Endodermal cell (in vitro differentiated cells): ENCODE measurements at regions not wholly inside any gene's neighbourhood (a gene's known extent, or its start where the extent isn't known, plus 50 kb on each side); places are given as distances from the start of the nearest gene placed in this dataset.

Experiments used
- DNase-seq: peaks from one replicate; pipeline ENCODE4 v3.0.0-alpha.2; 2017
- H3K27ac ChIP-seq: 2 replicates; pipeline ENCODE4 v1.5.1; 2013; ENCODE audit warnings: mild to moderate bottlenecking, low read depth, low read length, moderate library complexity
- H3K27me3 ChIP-seq: 2 replicates; pipeline ENCODE4 v1.6.1; 2013; ENCODE audit warnings: mild to moderate bottlenecking, low read length, moderate library complexity; ENCODE audit not compliant: insufficient read depth, control insufficient read depth, poor library complexity, severe bottlenecking
- H3K36me3 ChIP-seq: 2 replicates; pipeline ENCODE4 v1.7.0; 2013; ENCODE audit warnings: mild to moderate bottlenecking, low read length, moderate library complexity; ENCODE audit not compliant: control insufficient read depth, insufficient read depth
- H3K4me1 ChIP-seq: one replicate; pipeline ENCODE4 v1.7.0; 2013; ENCODE audit warnings: low read length; ENCODE audit not compliant: control insufficient read depth, insufficient read depth
- H3K4me3 ChIP-seq: 2 replicates; pipeline ENCODE4 v1.5.1; 2013; ENCODE audit warnings: mild to moderate bottlenecking, low read length, moderate library complexity
- H3K9ac ChIP-seq: 2 replicates; pipeline ENCODE4 v1.6.1; 2013; ENCODE audit warnings: mild to moderate bottlenecking, low read length, moderate library complexity; ENCODE audit not compliant: poor library complexity, severe bottlenecking; ENCODE audit errors: extremely low read depth
- H3K9me3 ChIP-seq: 2 replicates; pipeline ENCODE4 v1.6.1; 2013; ENCODE audit warnings: mild to moderate bottlenecking, low read length, moderate library complexity; ENCODE audit not compliant: control insufficient read depth
- H3K27ac Mint-ChIP-seq: 2 replicates; pipeline ENCODE4 v1.8.0; 2020; ENCODE audit warnings: mixed read lengths
- H3K27me3 Mint-ChIP-seq: 2 replicates; pipeline ENCODE4 v1.8.0; 2021; ENCODE audit warnings: mild to moderate bottlenecking, mixed read lengths; ENCODE audit not compliant: insufficient read depth
- H3K36me3 Mint-ChIP-seq: 2 replicates; pipeline ENCODE4 v1.8.0; 2020; ENCODE audit warnings: low read depth, mixed read lengths
- H3K4me1 Mint-ChIP-seq: 2 replicates; pipeline ENCODE4 v1.8.0; 2020; ENCODE audit warnings: mixed read lengths
- H3K4me3 Mint-ChIP-seq: 2 replicates; pipeline ENCODE4 v1.8.0; 2020; ENCODE audit warnings: mild to moderate bottlenecking, moderate library complexity, mixed read lengths
- H3K9me3 Mint-ChIP-seq: 2 replicates; pipeline ENCODE4 v1.8.0; 2020; ENCODE audit warnings: mild to moderate bottlenecking, mixed read lengths
- WGBS, 2 experiments: methylation state at CpG; one replicate each; pipeline versions ENCODE4 v1.1.5 to v1.1.7; 2013; ENCODE audit warnings: missing lambda C conversion rate in 2 of 2, mixed read lengths in 1 of 2; ENCODE audit not compliant: insufficient coverage in 1 of 2, insufficient read length in 1 of 2; 5-methylcytosine and 5-hydroxymethylcytosine counted together
- TF ChIP-seq, protein P1 (sequence below): fragments of 200-600 bp; sonication (generic); conservative IDR thresholded peaks from 2 replicates; pipeline ENCODE4 v1.5.0; 2021; ENCODE audit warnings: antibody characterized with exemption, mild to moderate bottlenecking

DNA sequence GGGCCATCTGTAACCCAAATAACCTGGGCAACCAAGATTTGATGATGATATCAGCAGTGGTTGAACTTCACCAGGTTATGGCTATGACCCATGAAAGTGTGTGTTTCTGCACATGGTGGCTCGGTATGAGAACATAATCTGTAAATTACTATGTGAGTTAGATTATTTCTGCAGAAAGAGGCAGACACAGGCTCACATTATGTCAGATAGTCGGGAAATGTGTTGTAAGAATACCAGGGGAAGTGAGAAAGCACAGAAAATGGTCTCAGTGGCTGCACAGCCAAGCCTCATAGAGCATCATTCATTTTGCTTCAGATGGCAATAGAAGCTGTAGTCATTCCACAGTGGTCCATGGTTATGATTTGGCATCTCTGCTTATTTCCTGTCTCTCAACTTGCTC, 63.0 kb upstream of the RBPJ start:
- no peak for DNase-seq
- Mint-ChIP-seq H3K4me3 (no peak overlapping the region), H3K4me1 (no peaks in the 10 kb centered on the region), H3K36me3 (no peaks in the 10 kb centered on the region), H3K27me3 (no peaks in the 10 kb centered on the region), H3K9me3 (no peaks in the 10 kb centered on the region), H3K27ac (no peak overlapping the region)
- H3K27me3 ChIP-seq = no peaks in the 10 kb centered on the region
- no peaks in the 10 kb centered on the region for H3K9me3 ChIP-seq
- TF ChIP-seq, protein P1, sequence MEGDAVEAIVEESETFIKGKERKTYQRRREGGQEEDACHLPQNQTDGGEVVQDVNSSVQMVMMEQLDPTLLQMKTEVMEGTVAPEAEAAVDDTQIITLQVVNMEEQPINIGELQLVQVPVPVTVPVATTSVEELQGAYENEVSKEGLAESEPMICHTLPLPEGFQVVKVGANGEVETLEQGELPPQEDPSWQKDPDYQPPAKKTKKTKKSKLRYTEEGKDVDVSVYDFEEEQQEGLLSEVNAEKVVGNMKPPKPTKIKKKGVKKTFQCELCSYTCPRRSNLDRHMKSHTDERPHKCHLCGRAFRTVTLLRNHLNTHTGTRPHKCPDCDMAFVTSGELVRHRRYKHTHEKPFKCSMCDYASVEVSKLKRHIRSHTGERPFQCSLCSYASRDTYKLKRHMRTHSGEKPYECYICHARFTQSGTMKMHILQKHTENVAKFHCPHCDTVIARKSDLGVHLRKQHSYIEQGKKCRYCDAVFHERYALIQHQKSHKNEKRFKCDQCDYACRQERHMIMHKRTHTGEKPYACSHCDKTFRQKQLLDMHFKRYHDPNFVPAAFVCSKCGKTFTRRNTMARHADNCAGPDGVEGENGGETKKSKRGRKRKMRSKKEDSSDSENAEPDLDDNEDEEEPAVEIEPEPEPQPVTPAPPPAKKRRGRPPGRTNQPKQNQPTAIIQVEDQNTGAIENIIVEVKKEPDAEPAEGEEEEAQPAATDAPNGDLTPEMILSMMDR = no peak
- H3K4me1 ChIP-seq = no peaks in the 10 kb centered on the region
- no peak overlapping the region for H3K9ac ChIP-seq
- no peak overlapping the region for H3K27ac ChIP-seq
- no peak overlapping the region for H3K4me3 ChIP-seq
- H3K36me3 ChIP-seq = no peaks in the 10 kb centered on the region
- 82 to 88% methylated on average over 2 of the region's 2 CpGs for WGBS, 2 experiments

DNA sequence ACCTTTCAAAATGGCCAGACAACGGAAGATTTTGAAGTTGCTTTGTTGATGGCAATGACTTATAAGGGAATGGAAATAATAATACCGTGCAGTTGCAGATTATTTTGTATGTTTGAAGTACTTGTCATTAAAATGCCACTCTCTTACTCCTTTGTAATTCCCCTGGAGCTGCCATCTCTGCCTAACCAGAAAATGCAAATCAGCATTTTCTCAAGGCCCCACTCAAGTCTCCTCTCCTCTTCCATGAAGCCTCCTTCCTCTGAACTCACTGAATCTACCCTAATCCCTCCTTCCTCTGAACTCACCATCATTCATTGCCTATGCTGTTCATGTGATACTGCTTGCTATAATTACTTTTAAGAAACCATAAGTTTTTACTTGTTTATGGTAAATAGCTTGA, 60.2 kb upstream of the RBPJ start:
- Mint-ChIP-seq H3K4me3 (no peak overlapping the region), H3K27me3 (no peaks in the 10 kb centered on the region), H3K36me3 (no peaks in the 10 kb centered on the region), H3K9me3 (no peaks in the 10 kb centered on the region), H3K27ac (no peak overlapping the region), H3K4me1 (no peaks in the 10 kb centered on the region)
- Histone ChIP-seq H3K4me1 (no peaks in the 10 kb centered on the region), H3K27me3 (no peaks in the 10 kb centered on the region), H3K9me3 (no peaks in the 10 kb centered on the region), H3K36me3 (no peaks in the 10 kb centered on the region), H3K27ac (no peak overlapping the region), H3K4me3 (no peak overlapping the region), H3K9ac (no peak overlapping the region)
- TF ChIP-seq, protein P1 = no peak
- no peak for DNase-seq
- WGBS, 2 experiments = 83% methylated on average over 2 of the region's 2 CpGs; no CpG with 5 or more reads in 1 of the 2 experiments

DNA sequence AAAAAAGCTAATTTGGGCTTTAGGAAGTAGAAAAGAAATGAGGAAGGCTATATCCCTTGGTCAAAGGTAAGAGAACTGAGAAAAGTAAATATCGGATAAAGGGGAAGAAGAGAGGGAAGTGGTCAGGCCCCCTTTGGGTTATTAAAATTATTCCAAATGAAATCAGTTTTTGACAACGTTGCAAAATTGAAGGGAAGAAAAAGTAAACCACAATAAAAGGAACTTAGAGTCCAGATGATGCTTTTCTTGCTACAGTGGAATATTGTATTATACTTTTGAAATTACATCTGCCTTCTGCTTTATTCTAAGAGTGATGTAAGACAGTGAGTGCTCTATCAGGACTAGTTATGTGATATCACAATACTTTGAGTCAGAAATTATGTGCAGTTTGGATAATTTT, 59.4 kb upstream of the RBPJ start:
- Mint-ChIP-seq H3K4me3 (no peak overlapping the region), H3K36me3 (no peaks in the 10 kb centered on the region), H3K9me3 (no peaks in the 10 kb centered on the region), H3K27ac (no peak overlapping the region), H3K27me3 (no peaks in the 10 kb centered on the region), H3K4me1 (no peaks in the 10 kb centered on the region)
- Histone ChIP-seq H3K36me3 (no peaks in the 10 kb centered on the region), H3K4me3 (no peak overlapping the region), H3K9me3 (no peaks in the 10 kb centered on the region), H3K9ac (no peak overlapping the region), H3K27ac (no peak overlapping the region), H3K27me3 (no peaks in the 10 kb centered on the region), H3K4me1 (no peaks in the 10 kb centered on the region)
- TF ChIP-seq, protein P1 = no peak
- 83 to 100% methylated on average over 2 of the region's 2 CpGs for WGBS, 2 experiments
- no peak for DNase-seq
